Upper lobe of left lung (tissue), 4 donors: ENCODE measurements at regions not wholly inside any gene's neighbourhood (a gene's known extent, or its start where the extent isn't known, plus 50 kb on each side); places are given as distances from the start of the nearest gene placed in this dataset.

Experiments
- EP300 ChIP-seq, 4 donors: sonication (generic); formaldehyde crosslinking; IDR thresholded peaks; one replicate each; pipeline ENCODE4 v1.5.1; 2017; ENCODE audit warnings: antibody characterized with exemption in 4 of 4, control low read depth in 2 of 4
- POLR2A ChIP-seq, 4 donors: fragments of 450-650 bp; IDR thresholded peaks; one replicate each; pipeline ENCODE4 v1.5.1; 2016 to 2017; ENCODE audit warnings: antibody characterized with exemption in 4 of 4, mild to moderate bottlenecking in 2 of 4
- TF ChIP-seq, protein P1 (sequence below), 6 experiments: fragments of 450-650 bp in 4 of 6; fragments of 200-600 bp in 2 of 6; sonication (generic) in 2 of 6; IDR thresholded peaks; one replicate each; pipeline ENCODE4 v1.5.1; 2016 to 2019; ENCODE audit warnings: antibody characterized with exemption in 6 of 6

DNA sequence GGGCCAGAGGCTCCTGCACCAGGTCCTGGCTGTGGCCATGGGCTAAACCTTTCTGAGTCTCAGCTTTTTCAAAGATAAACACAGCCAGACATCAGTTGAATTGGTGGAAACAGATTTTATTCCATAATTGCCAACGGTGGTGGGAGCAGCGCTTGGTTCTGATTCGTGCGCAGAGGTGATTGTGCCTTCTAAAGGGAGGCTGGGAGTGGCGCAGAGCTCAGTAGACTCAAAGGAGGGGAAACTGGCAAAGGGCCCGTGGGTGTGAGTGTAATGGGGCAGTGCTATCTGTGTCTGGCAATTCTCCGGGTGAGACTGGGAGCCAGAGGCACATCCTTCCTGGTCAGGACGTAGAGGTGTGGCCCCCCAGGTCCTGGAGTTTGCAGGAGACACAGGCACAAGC, 169.4 kb upstream of the PPP1R26 start:
- TF ChIP-seq, protein P1, sequence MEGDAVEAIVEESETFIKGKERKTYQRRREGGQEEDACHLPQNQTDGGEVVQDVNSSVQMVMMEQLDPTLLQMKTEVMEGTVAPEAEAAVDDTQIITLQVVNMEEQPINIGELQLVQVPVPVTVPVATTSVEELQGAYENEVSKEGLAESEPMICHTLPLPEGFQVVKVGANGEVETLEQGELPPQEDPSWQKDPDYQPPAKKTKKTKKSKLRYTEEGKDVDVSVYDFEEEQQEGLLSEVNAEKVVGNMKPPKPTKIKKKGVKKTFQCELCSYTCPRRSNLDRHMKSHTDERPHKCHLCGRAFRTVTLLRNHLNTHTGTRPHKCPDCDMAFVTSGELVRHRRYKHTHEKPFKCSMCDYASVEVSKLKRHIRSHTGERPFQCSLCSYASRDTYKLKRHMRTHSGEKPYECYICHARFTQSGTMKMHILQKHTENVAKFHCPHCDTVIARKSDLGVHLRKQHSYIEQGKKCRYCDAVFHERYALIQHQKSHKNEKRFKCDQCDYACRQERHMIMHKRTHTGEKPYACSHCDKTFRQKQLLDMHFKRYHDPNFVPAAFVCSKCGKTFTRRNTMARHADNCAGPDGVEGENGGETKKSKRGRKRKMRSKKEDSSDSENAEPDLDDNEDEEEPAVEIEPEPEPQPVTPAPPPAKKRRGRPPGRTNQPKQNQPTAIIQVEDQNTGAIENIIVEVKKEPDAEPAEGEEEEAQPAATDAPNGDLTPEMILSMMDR (IDR thresholded peaks at IDR 0.05), result no peak
- TF ChIP-seq EP300 (IDR thresholded peaks at IDR 0.05), result no peak
- TF ChIP-seq POLR2A (IDR thresholded peaks at IDR 0.05), result no peak
